K562 (cell line): ENCODE measurements at regions not wholly inside any gene's neighbourhood (a gene's known extent, or its start where the extent isn't known, plus 50 kb on each side); places are given as distances from the start of the nearest gene placed in this dataset.

Experiments used
- NFIC ChIP-seq: fragments of 450-650 bp; IDR thresholded peaks from 2 replicates; pipeline ENCODE4 v1.6.1; 2017; ENCODE audit warnings: mild to moderate bottlenecking, inconsistent platforms
- ZNF583 ChIP-seq: fragments of 250-450 bp; sonication (Bioruptor Pico); IDR thresholded peaks from 2 replicates; pipeline ENCODE4 v1.4.0; 2020
- ZSCAN32 ChIP-seq: fragments of 450-650 bp; formaldehyde crosslinking; IDR thresholded peaks from 2 replicates; pipeline ENCODE4 v1.4.0; 2020; ENCODE audit warnings: mild to moderate bottlenecking, moderate library complexity
- TF ChIP-seq, protein P1 (sequence below): fragments of 450-650 bp; IDR thresholded peaks from 2 replicates; pipeline ENCODE4 v1.6.1; 2014; ENCODE audit warnings: low read depth, mild to moderate bottlenecking, moderate library complexity, borderline replicate concordance
- TF ChIP-seq, protein P2 (sequence below): fragments of 250-450 bp; sonication (Bioruptor Pico); IDR thresholded peaks from 2 replicates; pipeline ENCODE4 v1.5.0; 2020; ENCODE audit warnings: mild to moderate bottlenecking, borderline replicate concordance
- TF ChIP-seq, protein P3 (sequence below), 2 experiments: fragments of 450-650 bp; formaldehyde crosslinking in 1 of 2; IDR thresholded peaks; 2 replicates each; pipeline versions ENCODE4 v1.4.0 to v1.6.1; 2014 to 2020; ENCODE audit warnings: mild to moderate bottlenecking in 2 of 2, borderline replicate concordance in 1 of 2, low read depth in 1 of 2
- TF ChIP-seq, protein P4 (sequence below): fragments of 450-650 bp; IDR thresholded peaks from 2 replicates; pipeline ENCODE4 v1.7.1; 2018; ENCODE audit warnings: mild to moderate bottlenecking, low read depth; ENCODE audit not compliant: partially characterized antibody

DNA sequence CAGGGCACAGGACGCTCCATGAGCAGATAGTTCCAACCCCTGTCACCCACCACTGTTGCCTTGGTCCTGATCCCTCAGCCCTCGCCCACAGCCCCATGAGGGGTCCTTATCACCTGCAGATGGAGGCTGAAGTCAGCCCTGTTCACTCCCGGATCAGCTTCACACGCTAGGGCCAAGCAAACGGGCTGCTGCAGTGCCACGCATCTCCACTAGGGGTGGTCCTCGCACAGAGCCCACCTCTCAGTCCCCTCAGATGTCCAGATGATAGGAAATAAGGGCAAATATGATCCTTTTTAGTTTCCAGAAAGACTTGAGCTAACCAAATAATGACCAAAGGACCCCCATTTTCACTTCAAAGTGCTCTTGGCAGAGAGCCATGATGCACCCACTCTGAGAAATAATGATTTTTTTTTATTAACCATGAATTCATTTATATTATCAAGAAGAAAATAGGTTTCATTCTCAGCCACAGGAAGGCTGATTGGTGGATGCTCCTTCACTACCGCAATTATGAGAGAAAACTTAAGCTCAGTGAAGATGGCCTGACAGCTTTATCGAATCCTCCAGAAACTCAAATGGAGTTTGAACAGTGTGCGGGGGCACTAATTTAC is 71.9 kb upstream of the KLHL29 start (continued):
- TF ChIP-seq, protein P1, sequence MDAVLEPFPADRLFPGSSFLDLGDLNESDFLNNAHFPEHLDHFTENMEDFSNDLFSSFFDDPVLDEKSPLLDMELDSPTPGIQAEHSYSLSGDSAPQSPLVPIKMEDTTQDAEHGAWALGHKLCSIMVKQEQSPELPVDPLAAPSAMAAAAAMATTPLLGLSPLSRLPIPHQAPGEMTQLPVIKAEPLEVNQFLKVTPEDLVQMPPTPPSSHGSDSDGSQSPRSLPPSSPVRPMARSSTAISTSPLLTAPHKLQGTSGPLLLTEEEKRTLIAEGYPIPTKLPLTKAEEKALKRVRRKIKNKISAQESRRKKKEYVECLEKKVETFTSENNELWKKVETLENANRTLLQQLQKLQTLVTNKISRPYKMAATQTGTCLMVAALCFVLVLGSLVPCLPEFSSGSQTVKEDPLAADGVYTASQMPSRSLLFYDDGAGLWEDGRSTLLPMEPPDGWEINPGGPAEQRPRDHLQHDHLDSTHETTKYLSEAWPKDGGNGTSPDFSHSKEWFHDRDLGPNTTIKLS: no peak
- no peak for TF ChIP-seq ZNF583 (CRISPR knock-in tag)
- TF ChIP-seq, protein P2, sequence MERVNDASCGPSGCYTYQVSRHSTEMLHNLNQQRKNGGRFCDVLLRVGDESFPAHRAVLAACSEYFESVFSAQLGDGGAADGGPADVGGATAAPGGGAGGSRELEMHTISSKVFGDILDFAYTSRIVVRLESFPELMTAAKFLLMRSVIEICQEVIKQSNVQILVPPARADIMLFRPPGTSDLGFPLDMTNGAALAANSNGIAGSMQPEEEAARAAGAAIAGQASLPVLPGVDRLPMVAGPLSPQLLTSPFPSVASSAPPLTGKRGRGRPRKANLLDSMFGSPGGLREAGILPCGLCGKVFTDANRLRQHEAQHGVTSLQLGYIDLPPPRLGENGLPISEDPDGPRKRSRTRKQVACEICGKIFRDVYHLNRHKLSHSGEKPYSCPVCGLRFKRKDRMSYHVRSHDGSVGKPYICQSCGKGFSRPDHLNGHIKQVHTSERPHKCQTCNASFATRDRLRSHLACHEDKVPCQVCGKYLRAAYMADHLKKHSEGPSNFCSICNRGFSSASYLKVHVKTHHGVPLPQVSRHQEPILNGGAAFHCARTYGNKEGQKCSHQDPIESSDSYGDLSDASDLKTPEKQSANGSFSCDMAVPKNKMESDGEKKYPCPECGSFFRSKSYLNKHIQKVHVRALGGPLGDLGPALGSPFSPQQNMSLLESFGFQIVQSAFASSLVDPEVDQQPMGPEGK (CRISPR knock-in tag): no peak
- TF ChIP-seq ZSCAN32 (CRISPR knock-in tag): no peak
- TF ChIP-seq, protein P3, sequence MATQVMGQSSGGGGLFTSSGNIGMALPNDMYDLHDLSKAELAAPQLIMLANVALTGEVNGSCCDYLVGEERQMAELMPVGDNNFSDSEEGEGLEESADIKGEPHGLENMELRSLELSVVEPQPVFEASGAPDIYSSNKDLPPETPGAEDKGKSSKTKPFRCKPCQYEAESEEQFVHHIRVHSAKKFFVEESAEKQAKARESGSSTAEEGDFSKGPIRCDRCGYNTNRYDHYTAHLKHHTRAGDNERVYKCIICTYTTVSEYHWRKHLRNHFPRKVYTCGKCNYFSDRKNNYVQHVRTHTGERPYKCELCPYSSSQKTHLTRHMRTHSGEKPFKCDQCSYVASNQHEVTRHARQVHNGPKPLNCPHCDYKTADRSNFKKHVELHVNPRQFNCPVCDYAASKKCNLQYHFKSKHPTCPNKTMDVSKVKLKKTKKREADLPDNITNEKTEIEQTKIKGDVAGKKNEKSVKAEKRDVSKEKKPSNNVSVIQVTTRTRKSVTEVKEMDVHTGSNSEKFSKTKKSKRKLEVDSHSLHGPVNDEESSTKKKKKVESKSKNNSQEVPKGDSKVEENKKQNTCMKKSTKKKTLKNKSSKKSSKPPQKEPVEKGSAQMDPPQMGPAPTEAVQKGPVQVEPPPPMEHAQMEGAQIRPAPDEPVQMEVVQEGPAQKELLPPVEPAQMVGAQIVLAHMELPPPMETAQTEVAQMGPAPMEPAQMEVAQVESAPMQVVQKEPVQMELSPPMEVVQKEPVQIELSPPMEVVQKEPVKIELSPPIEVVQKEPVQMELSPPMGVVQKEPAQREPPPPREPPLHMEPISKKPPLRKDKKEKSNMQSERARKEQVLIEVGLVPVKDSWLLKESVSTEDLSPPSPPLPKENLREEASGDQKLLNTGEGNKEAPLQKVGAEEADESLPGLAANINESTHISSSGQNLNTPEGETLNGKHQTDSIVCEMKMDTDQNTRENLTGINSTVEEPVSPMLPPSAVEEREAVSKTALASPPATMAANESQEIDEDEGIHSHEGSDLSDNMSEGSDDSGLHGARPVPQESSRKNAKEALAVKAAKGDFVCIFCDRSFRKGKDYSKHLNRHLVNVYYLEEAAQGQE (IDR thresholded peaks at IDR 0.05; ENCODE audit: borderline replicate concordance): peak; percentile 13; the same call in 1 of the 2 replicates
- TF ChIP-seq, protein P3 (CRISPR knock-in tag; IDR thresholded peaks at IDR 0.05; ENCODE audit: low read depth): no peak
- TF ChIP-seq NFIC: peak; percentile 56
- TF ChIP-seq, protein P4, sequence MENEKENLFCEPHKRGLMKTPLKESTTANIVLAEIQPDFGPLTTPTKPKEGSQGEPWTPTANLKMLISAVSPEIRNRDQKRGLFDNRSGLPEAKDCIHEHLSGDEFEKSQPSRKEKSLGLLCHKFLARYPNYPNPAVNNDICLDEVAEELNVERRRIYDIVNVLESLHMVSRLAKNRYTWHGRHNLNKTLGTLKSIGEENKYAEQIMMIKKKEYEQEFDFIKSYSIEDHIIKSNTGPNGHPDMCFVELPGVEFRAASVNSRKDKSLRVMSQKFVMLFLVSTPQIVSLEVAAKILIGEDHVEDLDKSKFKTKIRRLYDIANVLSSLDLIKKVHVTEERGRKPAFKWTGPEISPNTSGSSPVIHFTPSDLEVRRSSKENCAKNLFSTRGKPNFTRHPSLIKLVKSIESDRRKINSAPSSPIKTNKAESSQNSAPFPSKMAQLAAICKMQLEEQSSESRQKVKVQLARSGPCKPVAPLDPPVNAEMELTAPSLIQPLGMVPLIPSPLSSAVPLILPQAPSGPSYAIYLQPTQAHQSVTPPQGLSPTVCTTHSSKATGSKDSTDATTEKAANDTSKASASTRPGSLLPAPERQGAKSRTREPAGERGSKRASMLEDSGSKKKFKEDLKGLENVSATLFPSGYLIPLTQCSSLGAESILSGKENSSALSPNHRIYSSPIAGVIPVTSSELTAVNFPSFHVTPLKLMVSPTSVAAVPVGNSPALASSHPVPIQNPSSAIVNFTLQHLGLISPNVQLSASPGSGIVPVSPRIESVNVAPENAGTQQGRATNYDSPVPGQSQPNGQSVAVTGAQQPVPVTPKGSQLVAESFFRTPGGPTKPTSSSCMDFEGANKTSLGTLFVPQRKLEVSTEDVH: no peak
- TF ChIP-seq, all 486 proteins: peak for 6
